HG03196 (cell line): ENCODE measurements at regions not wholly inside any gene's neighbourhood (a gene's known extent, or its start where the extent isn't known, plus 50 kb on each side); places are given as distances from the start of the nearest gene placed in this dataset.
"Not testable (repeated sequence)": the region's sequence is repeated elsewhere in the genome, so short reads cannot be mapped to it uniquely, and the experiment has no call there.

Source experiments
- ATAC-seq: cut with Tn5 transposase; IDR thresholded peaks from one replicate; pipeline ENCODE4 v1.9.1; 2021; ENCODE audit not compliant: unreplicated experiment

- no peak for ATAC-seq
These were observed 217.6 kb downstream of the POTED start for GRCh38 chr21:13827201-13827600.

GRCh38 chr21:13826511-13826910, 216.9 kb downstream of the POTED start:
- ATAC-seq = not testable (repeated sequence)

GRCh38 chr21:13825218-13825778, 215.7 kb downstream of the POTED start:
- not testable (repeated sequence) for ATAC-seq

GRCh38 chr21:13820286-13820685, 210.7 kb downstream of the POTED start:
- not testable (repeated sequence) for ATAC-seq

GRCh38 chr21:13812191-13812590, 202.6 kb downstream of the POTED start:
- ATAC-seq = not testable (repeated sequence)

GRCh38 chr21:13810559-13810958, 201.0 kb downstream of the POTED start:
- not testable (repeated sequence) for ATAC-seq

GRCh38 chr21:13806444-13806843, 196.9 kb downstream of the POTED start:
- ATAC-seq = not testable (repeated sequence)

GRCh38 chr21:13802757-13803156, 193.2 kb downstream of the POTED start:
- not testable (repeated sequence) for ATAC-seq
